ENCODE measurements at regions not wholly inside any gene's neighbourhood (a gene's known extent, or its start where the extent isn't known, plus 50 kb on each side); places are given as distances from the start of the nearest gene placed in this dataset.

- no peak overlapping the region for H3K4me3 Mint-ChIP-seq (ENCODE audit: unreplicated experiment)
- no peaks in the 10 kb centered on the region for H3K27me3 Mint-ChIP-seq (ENCODE audit: insufficient read depth, unreplicated experiment)
- H3K36me3 Mint-ChIP-seq (ENCODE audit: insufficient read depth, unreplicated experiment): no peaks in the 10 kb centered on the region
- ChIA-PET POLR2A (no interaction called here), CTCF (interaction anchor here (0.8 kb wide), 1 partner anchor 637 kb away, joined by 3 read pairs; no protein-coding TSS in a partner anchor)
- H3K27ac Mint-ChIP-seq (ENCODE audit: low read depth, unreplicated experiment): no peak overlapping the region
- no peak for DNase-seq (ENCODE audit: unreplicated experiment)
- peaks cover 17% of the 10 kb centered on the region for H3K9me3 Mint-ChIP-seq (ENCODE audit: unreplicated experiment)
- no peaks in the 10 kb centered on the region for H3K4me1 Mint-ChIP-seq (ENCODE audit: insufficient read depth, unreplicated experiment)
- intact Hi-C loops (cut with micrococcal nuclease): no loop called here
- TF ChIP-seq CTCF (IDR thresholded peaks at IDR 0.05; ENCODE audit: unreplicated experiment): no peak
- no TSS peak for BruUV-seq (replicated peaks)
These were observed 691.3 kb downstream of the TSN start for GRCh38 chr2:122446761-122447160.

- POLR2A ChIA-PET: no interaction called here
- Mint-ChIP-seq H3K36me3 (ENCODE audit: insufficient read depth, unreplicated experiment) (no peaks in the 10 kb centered on the region), H3K9me3 (ENCODE audit: unreplicated experiment) (peaks cover 17% of the 10 kb centered on the region), H3K4me1 (ENCODE audit: insufficient read depth, unreplicated experiment) (no peaks in the 10 kb centered on the region), H3K27ac (ENCODE audit: low read depth, unreplicated experiment) (no peak overlapping the region), H3K27me3 (ENCODE audit: insufficient read depth, unreplicated experiment) (no peaks in the 10 kb centered on the region), H3K4me3 (ENCODE audit: unreplicated experiment) (no peak overlapping the region)
- no peak for DNase-seq (ENCODE audit: unreplicated experiment)
- no peak for TF ChIP-seq CTCF (IDR thresholded peaks at IDR 0.05; ENCODE audit: unreplicated experiment)
- CTCF ChIA-PET: interaction anchor here (0.7 kb wide), 1 partner anchor 228 kb away, joined by 3 read pairs; no protein-coding TSS in a partner anchor
- no TSS peak for BruUV-seq (replicated peaks)
- intact Hi-C loops (cut with micrococcal nuclease): no loop called here
These were observed 691.8 kb downstream of the TSN start for GRCh38 chr2:122447237-122447636.

- peak; percentile 66 for TF ChIP-seq CTCF (IDR thresholded peaks at IDR 0.05; ENCODE audit: unreplicated experiment)
- peaks cover 7% of the 10 kb centered on the region for H3K36me3 Mint-ChIP-seq (ENCODE audit: insufficient read depth, unreplicated experiment)
- peaks cover 33% of the 10 kb centered on the region for H3K9me3 Mint-ChIP-seq (ENCODE audit: unreplicated experiment)
- BruUV-seq (replicated peaks): no TSS peak
- ChIA-PET POLR2A (interaction anchor here (0.6 kb wide), 1 partner anchor 1142 kb away, joined by 3 read pairs; no protein-coding TSS in a partner anchor), CTCF (interaction anchor here (0.6 to 2.2 kb wide), 19 partner anchors 11 to 1738 kb away, joined by 3 to 9 read pairs (median 3); no protein-coding TSS in a partner anchor)
- no peaks in the 10 kb centered on the region for H3K27me3 Mint-ChIP-seq (ENCODE audit: insufficient read depth, unreplicated experiment)
- no peak overlapping the region for H3K4me3 Mint-ChIP-seq (ENCODE audit: unreplicated experiment)
- H3K27ac Mint-ChIP-seq (ENCODE audit: low read depth, unreplicated experiment): no peak overlapping the region
- no peaks in the 10 kb centered on the region for H3K4me1 Mint-ChIP-seq (ENCODE audit: insufficient read depth, unreplicated experiment)
- intact Hi-C loops (cut with micrococcal nuclease): loop anchor here (1.0 kb wide), 4 partner anchors 248 to 640 kb away; no protein-coding TSS in a partner anchor
- peak; percentile 66 for DNase-seq (ENCODE audit: unreplicated experiment)
These were observed 695.6 kb downstream of the TSN start for GRCh38 chr2:122451040-122451439.

- intact Hi-C loops (cut with micrococcal nuclease): loop anchor here (1.0 kb wide), 4 partner anchors 248 to 640 kb away; no protein-coding TSS in a partner anchor
- no TSS peak for BruUV-seq (replicated peaks)
- Mint-ChIP-seq H3K4me1 (ENCODE audit: insufficient read depth, unreplicated experiment) (no peaks in the 10 kb centered on the region), H3K27me3 (ENCODE audit: insufficient read depth, unreplicated experiment) (no peaks in the 10 kb centered on the region), H3K27ac (ENCODE audit: low read depth, unreplicated experiment) (no peak overlapping the region), H3K9me3 (ENCODE audit: unreplicated experiment) (peaks cover 29% of the 10 kb centered on the region), H3K36me3 (ENCODE audit: insufficient read depth, unreplicated experiment) (peaks cover 7% of the 10 kb centered on the region), H3K4me3 (ENCODE audit: unreplicated experiment) (no peak overlapping the region)
- CTCF ChIA-PET: interaction anchor here (0.6 to 2.2 kb wide), 14 partner anchors 13 to 1739 kb away, joined by 3 to 9 read pairs (median 3); no protein-coding TSS in a partner anchor
- no peak for TF ChIP-seq CTCF (IDR thresholded peaks at IDR 0.05; ENCODE audit: unreplicated experiment)
- no peak for DNase-seq (ENCODE audit: unreplicated experiment)
- POLR2A ChIA-PET: no interaction called here
These were observed 696.2 kb downstream of the TSN start for GRCh38 chr2:122451697-122452096.
